GM13977 (cell line): ENCODE measurements at regions not wholly inside any gene's neighbourhood (a gene's known extent, or its start where the extent isn't known, plus 50 kb on each side); places are given as distances from the start of the nearest gene placed in this dataset.

ENCODE experiments used
- DNase-seq: peaks from one replicate; pipeline ENCODE4 v3.0.0; 2012; ENCODE audit warnings: low spot score
- in situ Hi-C: fragments of 300-500 bp; cut with MboI; formaldehyde crosslinking; loops from one replicate; pipeline ENCODE4 v1.12.0; 2022; ENCODE audit warnings: low sequenced_read_pairs, low pct_unique_long_range_greater_than_20kb, mixed read lengths, inconsistent platforms; ENCODE audit not compliant: unreplicated experiment
- TF ChIP-seq, protein P1 (sequence below): IDR thresholded peaks from 2 replicates; pipeline ENCODE4 v1.5.1; 2012; ENCODE audit warnings: mild to moderate bottlenecking, control low read depth; ENCODE audit not compliant: insufficient read depth; ENCODE audit errors: extremely low read depth, missing control alignments

DNA sequence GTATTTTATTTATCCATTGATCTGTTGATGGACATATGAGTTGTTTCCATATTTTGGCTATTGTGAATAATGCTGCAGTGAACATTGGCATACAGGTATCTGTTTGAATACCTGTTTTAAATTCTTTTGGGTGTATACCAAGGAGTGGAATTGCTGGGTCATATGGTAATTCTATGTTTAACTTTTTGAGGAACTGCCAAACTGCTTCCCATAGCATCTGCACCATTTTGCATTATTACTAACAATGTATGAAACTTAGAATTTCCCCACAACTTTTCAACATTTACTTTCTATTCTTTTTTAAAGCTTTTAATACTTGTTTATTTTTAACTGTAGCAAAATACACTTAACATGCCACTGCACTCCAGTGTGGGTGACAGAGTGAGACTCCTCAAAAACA lies 57.0 kb upstream of the MSN start:
- in situ Hi-C loops = no loop called here
- TF ChIP-seq, protein P1, sequence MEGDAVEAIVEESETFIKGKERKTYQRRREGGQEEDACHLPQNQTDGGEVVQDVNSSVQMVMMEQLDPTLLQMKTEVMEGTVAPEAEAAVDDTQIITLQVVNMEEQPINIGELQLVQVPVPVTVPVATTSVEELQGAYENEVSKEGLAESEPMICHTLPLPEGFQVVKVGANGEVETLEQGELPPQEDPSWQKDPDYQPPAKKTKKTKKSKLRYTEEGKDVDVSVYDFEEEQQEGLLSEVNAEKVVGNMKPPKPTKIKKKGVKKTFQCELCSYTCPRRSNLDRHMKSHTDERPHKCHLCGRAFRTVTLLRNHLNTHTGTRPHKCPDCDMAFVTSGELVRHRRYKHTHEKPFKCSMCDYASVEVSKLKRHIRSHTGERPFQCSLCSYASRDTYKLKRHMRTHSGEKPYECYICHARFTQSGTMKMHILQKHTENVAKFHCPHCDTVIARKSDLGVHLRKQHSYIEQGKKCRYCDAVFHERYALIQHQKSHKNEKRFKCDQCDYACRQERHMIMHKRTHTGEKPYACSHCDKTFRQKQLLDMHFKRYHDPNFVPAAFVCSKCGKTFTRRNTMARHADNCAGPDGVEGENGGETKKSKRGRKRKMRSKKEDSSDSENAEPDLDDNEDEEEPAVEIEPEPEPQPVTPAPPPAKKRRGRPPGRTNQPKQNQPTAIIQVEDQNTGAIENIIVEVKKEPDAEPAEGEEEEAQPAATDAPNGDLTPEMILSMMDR = no peak
- no peak for DNase-seq

DNA sequence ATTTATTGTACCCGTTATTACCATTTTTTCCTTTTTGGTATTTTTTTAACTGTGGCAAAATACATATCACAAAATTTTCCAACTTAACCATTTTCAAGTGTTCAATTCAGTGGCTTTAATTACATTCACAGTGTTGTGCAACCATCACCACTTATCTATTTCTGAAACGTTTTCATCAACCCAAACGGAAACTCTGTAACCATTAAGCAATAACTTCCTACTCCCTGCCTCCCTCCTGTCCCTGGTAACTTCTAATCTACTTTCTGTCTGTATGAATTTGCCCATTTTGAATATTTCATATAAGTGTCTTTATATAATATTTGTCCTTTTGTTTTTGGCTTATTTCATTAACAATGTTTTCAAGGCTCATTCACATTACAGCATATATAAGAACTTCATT lies 57.4 kb upstream of the MSN start:
- DNase-seq = no peak
- in situ Hi-C loops = no loop called here
- TF ChIP-seq, protein P1 = no peak

DNA sequence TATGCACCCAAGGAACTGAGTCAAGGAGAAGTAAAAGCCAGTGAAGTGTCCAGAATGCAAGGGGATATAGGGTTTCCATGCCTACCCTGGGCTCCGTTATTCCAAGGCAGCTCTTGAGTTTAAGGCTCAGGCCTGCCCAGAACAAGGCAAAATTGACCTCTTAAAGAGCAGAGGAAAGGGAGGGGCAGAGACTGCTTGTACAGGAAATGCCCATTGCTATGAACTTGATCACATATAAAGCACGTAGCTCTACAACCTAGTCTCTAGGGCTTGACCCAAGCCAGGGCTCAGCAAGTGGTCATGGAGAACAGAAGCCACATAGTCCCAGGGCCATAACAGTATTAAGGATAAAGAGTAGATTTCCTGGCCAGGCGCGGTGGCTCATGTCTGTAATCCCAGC lies 58.2 kb upstream of the MSN start:
- TF ChIP-seq, protein P1 = no peak
- DNase-seq = no peak
- in situ Hi-C loops = no loop called here

DNA sequence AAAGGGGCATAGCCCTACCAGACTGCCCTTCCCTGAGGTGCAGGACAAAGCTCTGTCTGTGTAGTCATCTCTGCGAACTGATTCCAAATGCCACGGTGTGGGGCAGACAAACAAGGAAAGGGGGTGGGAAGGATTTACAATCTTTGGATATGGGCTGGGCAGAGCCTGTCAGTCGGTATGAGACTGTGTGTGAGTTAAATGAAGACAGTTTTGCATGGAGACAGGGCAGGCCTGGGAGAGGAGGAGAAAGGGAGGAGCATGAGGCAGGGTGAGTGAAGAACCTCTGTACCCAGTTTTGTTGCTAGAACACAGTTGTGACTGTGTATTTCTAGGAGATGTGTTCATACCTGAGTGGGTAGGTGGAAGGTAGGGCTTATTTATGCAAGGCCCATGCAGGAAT lies 59.4 kb upstream of the MSN start:
- in situ Hi-C loops = no loop called here
- TF ChIP-seq, protein P1 = no peak
- no peak for DNase-seq

DNA sequence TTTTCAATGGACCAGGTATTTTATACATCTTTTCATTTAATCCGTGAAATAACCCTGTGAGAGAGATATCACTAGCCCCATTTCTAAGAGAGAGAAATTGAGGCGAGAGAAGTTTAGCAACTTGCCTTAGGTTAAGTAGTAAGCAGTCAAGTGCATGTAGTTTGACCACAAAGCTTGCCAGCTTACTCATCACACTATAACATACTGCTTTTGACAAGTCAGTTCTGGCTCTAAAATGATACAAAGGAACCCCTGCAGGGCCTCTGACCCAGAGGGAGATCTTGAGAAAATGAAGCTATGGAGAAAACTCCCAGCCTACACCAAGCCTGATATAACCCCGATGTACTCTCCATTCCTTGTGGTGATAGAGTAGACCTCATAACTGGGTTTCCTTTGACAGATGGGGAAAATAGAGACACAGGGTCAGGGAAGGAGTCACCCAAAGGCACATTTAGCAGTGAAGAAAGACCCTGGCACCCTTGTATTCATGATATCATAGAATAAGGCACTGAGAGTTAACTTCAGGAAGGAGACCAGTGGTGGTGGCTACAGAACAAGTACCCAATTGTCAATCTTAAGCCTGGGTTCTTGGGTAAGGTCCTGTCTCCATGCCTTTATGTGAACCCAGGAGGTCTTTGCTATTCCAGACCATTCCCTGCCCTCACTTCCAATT lies 60.2 kb upstream of the MSN start:
- no peak for DNase-seq
- TF ChIP-seq, protein P1 = no peak
- in situ Hi-C loops = no loop called here

DNA sequence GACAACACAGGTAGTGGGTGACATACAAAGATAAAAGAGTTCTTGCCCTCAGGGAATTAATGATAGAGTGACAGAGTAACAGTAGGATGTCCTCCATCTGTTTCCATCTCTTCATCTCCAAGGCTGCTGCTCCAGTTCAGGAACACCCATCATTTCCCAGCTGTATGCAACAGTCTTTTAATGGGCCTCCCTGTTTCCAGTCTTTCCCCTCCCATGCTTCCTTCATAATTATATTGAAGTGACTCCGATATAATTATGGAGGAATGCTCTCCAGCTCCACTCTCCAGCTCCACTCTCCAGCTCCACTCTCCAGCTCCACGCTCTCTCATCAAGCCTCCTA lies 65.3 kb upstream of the MSN start:
- no peak for DNase-seq
- in situ Hi-C loops = no loop called here
- TF ChIP-seq, protein P1 = no peak
